ENCODE measurements at regions not wholly inside any gene's neighbourhood (a gene's known extent, or its start where the extent isn't known, plus 50 kb on each side); places are given as distances from the start of the nearest gene placed in this dataset.
"Not testable (repeated sequence)": the region's sequence is repeated elsewhere in the genome, so short reads cannot be mapped to it uniquely, and the experiment has no call there.

DNA sequence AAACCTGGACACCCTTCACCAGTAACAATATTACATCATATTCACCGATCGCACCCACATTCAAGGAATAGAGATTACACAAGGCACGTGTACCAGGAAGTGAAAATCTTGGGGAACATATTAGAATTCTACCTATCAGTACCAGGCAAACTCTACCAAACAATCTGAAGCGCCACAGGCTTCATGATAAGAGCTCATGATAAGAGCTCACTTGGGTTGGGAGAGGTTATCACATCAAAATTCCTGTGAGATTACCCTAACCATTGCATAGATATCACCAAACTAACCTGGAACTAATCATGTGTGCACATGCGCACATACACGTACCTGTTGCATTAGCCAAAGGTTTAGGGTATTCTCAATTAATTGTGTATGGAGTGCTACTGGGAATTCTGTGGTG, 1861.3 kb downstream of the PCDH9 start:
- H3K4me1 ChIP-seq (ENCODE audit: control insufficient read depth in 1 of 2, insufficient read depth in 2 of 2, low read length in 2 of 2), result no peaks in the 10 kb centered on the region
- no peaks in the 10 kb centered on the region for H3K36me3 ChIP-seq (ENCODE audit: control insufficient read depth in 1 of 2, insufficient read depth in 2 of 2, low read length in 2 of 2)

DNA sequence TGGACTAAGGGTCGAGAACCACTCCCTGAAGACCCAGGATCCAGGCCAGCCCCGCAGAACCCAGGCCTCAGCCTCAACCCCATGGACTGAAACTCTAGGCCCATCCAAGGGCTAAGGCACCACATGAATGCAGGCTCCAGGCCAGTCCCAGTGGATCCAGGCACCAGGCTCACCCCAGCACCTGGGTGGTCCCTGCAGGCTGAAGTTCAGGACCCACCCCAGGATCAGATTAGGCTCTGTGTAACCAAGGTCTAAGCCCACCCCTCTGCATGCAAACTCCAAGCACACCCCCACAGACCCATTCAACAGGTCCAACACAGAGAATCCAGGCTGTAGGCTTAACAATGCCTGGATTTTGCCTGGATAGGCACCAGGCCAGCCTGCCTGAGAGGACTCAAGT, 1876.2 kb downstream of the PCDH9 start:
- Histone ChIP-seq H3K27ac (ENCODE audit: low read length) (no peak overlapping the region), H3K9me3 (ENCODE audit: control insufficient read depth in 1 of 2, low read length in 2 of 2) (peaks cover 0 to 10% of the 10 kb centered on the region in 2 donors), H3K4me3 (ENCODE audit: low read depth in 1 of 2, low read length in 2 of 2) (no peak overlapping the region), H3K27me3 (ENCODE audit: low read depth, low read length) (no peaks in the 10 kb centered on the region), H3K4me1 (ENCODE audit: control insufficient read depth in 1 of 2, insufficient read depth in 2 of 2, low read length in 2 of 2) (no peaks in the 10 kb centered on the region), H3K36me3 (ENCODE audit: control insufficient read depth in 1 of 2, insufficient read depth in 2 of 2, low read length in 2 of 2) (no peaks in the 10 kb centered on the region)

More for the DNA sequence above, 1861.3 kb downstream of the PCDH9 start:
- no peak overlapping the region for H3K27ac ChIP-seq (ENCODE audit: low read length)
- H3K9me3 ChIP-seq (ENCODE audit: control insufficient read depth in 1 of 2, low read length in 2 of 2), result peaks cover 0 to 3% of the 10 kb centered on the region in 2 donors
- no peak overlapping the region for H3K4me3 ChIP-seq (ENCODE audit: low read depth in 1 of 2, low read length in 2 of 2)
- no peaks in the 10 kb centered on the region for H3K27me3 ChIP-seq (ENCODE audit: low read depth, low read length)

- H3K4me1 ChIP-seq (ENCODE audit: control insufficient read depth in 1 of 2, insufficient read depth in 2 of 2, low read length in 2 of 2), result not testable (repeated sequence)
These were observed 1877.0 kb downstream of the PCDH9 start for GRCh38 chr13:65353150-65353549.

GRCh38 chr13:65347420-65348030, 1882.6 kb downstream of the PCDH9 start:
- Histone ChIP-seq H3K27me3 (ENCODE audit: low read depth, low read length) (no peaks in the 10 kb centered on the region), H3K27ac (ENCODE audit: low read length) (no peak overlapping the region), H3K4me1 (ENCODE audit: control insufficient read depth in 1 of 2, insufficient read depth in 2 of 2, low read length in 2 of 2) (no peaks in the 10 kb centered on the region), H3K36me3 (ENCODE audit: control insufficient read depth in 1 of 2, insufficient read depth in 2 of 2, low read length in 2 of 2) (no peaks in the 10 kb centered on the region), H3K9me3 (ENCODE audit: control insufficient read depth in 1 of 2, low read length in 2 of 2) (peaks cover 0 to 7% of the 10 kb centered on the region in 2 donors), H3K4me3 (ENCODE audit: low read depth in 1 of 2, low read length in 2 of 2) (no peak overlapping the region)

More at GRCh38 chr13:65353150-65353549, 1877.0 kb downstream of the PCDH9 start:
- not testable (repeated sequence) for H3K27me3 ChIP-seq (ENCODE audit: low read depth, low read length); H3K9me3 ChIP-seq (ENCODE audit: control insufficient read depth in 1 of 2, low read length in 2 of 2); H3K27ac ChIP-seq (ENCODE audit: low read length); H3K4me3 ChIP-seq (ENCODE audit: low read depth in 1 of 2, low read length in 2 of 2); H3K36me3 ChIP-seq (ENCODE audit: control insufficient read depth in 1 of 2, insufficient read depth in 2 of 2, low read length in 2 of 2)

- Histone ChIP-seq H3K27ac (ENCODE audit: low read length) (no peak overlapping the region), H3K27me3 (ENCODE audit: low read depth, low read length) (no peaks in the 10 kb centered on the region), H3K9me3 (ENCODE audit: control insufficient read depth in 1 of 2, low read length in 2 of 2) (peaks cover 0 to 7% of the 10 kb centered on the region in 2 donors), H3K36me3 (ENCODE audit: control insufficient read depth in 1 of 2, insufficient read depth in 2 of 2, low read length in 2 of 2) (no peaks in the 10 kb centered on the region), H3K4me1 (ENCODE audit: control insufficient read depth in 1 of 2, insufficient read depth in 2 of 2, low read length in 2 of 2) (no peaks in the 10 kb centered on the region), H3K4me3 (ENCODE audit: low read depth in 1 of 2, low read length in 2 of 2) (no peak overlapping the region)
These were observed 1886.1 kb downstream of the PCDH9 start for GRCh38 chr13:65343898-65344663.

DNA sequence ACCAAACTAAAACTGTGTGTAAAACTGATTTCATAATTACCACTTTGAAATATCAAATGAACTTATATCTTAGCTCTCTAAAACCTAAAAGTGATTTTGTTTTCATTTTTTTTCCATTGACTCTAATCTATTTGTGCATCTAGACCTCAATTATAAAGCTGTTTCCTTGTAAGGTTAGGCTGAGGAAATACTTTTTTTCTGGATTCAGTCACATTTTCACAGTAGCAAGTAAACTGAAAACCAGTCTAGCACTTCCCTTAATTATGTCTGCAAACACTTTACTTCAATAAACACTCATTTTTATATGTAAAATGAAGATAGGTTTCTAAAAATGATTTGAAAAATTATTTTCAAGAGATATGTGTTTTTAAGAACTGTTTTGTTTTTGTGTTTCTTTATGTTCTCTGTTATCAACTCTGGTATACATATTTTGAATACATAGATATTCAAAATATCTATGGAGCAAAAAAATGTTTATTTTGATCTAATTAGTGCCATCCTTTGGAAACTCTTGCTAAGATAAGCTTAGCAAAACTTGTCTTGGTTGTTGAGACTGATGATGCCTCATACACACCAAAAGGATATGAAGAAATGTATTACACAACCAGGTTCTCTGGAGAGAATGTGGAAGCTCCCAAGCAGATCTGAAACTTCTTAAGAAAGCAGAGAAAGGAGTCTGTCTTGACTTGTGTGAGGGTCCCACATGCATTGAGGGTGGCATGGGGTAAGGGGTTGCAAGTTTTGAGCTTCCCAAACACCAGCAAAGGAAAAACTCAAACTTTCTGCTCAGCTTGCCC, 1887.4 kb downstream of the PCDH9 start:
- H3K27ac ChIP-seq (ENCODE audit: low read length), result no peak overlapping the region
- H3K4me1 ChIP-seq (ENCODE audit: control insufficient read depth in 1 of 2, insufficient read depth in 2 of 2, low read length in 2 of 2), result no peaks in the 10 kb centered on the region
- peaks cover 0 to 7% of the 10 kb centered on the region in 2 donors for H3K9me3 ChIP-seq (ENCODE audit: control insufficient read depth in 1 of 2, low read length in 2 of 2)
- no peaks in the 10 kb centered on the region for H3K27me3 ChIP-seq (ENCODE audit: low read depth, low read length)
- H3K4me3 ChIP-seq (ENCODE audit: low read depth in 1 of 2, low read length in 2 of 2), result no peak overlapping the region
- H3K36me3 ChIP-seq (ENCODE audit: control insufficient read depth in 1 of 2, insufficient read depth in 2 of 2, low read length in 2 of 2), result no peaks in the 10 kb centered on the region

- Histone ChIP-seq H3K27me3 (ENCODE audit: low read depth, low read length) (no peaks in the 10 kb centered on the region), H3K4me1 (ENCODE audit: control insufficient read depth in 1 of 2, insufficient read depth in 2 of 2, low read length in 2 of 2) (no peaks in the 10 kb centered on the region), H3K27ac (ENCODE audit: low read length) (no peak overlapping the region), H3K36me3 (ENCODE audit: control insufficient read depth in 1 of 2, insufficient read depth in 2 of 2, low read length in 2 of 2) (no peaks in the 10 kb centered on the region), H3K9me3 (ENCODE audit: control insufficient read depth in 1 of 2, low read length in 2 of 2) (no peaks in the 10 kb centered on the region), H3K4me3 (ENCODE audit: low read depth in 1 of 2, low read length in 2 of 2) (no peak overlapping the region)
These were observed 1890.9 kb downstream of the PCDH9 start for GRCh38 chr13:65339241-65339640.

- no peak overlapping the region for H3K27ac ChIP-seq (ENCODE audit: low read length)
These were observed 1893.2 kb downstream of the PCDH9 start for GRCh38 chr13:65336916-65337315.

GRCh38 chr13:65336087-65336749, 1893.9 kb downstream of the PCDH9 start:
- Histone ChIP-seq H3K36me3 (ENCODE audit: control insufficient read depth in 1 of 2, insufficient read depth in 2 of 2, low read length in 2 of 2) (no peaks in the 10 kb centered on the region), H3K27me3 (ENCODE audit: low read depth, low read length) (no peaks in the 10 kb centered on the region), H3K4me1 (ENCODE audit: control insufficient read depth in 1 of 2, insufficient read depth in 2 of 2, low read length in 2 of 2) (no peaks in the 10 kb centered on the region), H3K9me3 (ENCODE audit: control insufficient read depth in 1 of 2, low read length in 2 of 2) (no peaks in the 10 kb centered on the region), H3K27ac (ENCODE audit: low read length) (no peak overlapping the region), H3K4me3 (ENCODE audit: low read depth in 1 of 2, low read length in 2 of 2) (no peak overlapping the region)

More at GRCh38 chr13:65336916-65337315, 1893.2 kb downstream of the PCDH9 start:
- no peaks in the 10 kb centered on the region for H3K4me1 ChIP-seq (ENCODE audit: control insufficient read depth in 1 of 2, insufficient read depth in 2 of 2, low read length in 2 of 2)
- H3K9me3 ChIP-seq (ENCODE audit: control insufficient read depth in 1 of 2, low read length in 2 of 2), result no peaks in the 10 kb centered on the region
- H3K4me3 ChIP-seq (ENCODE audit: low read depth in 1 of 2, low read length in 2 of 2), result no peak overlapping the region
- no peaks in the 10 kb centered on the region for H3K27me3 ChIP-seq (ENCODE audit: low read depth, low read length)
- H3K36me3 ChIP-seq (ENCODE audit: control insufficient read depth in 1 of 2, insufficient read depth in 2 of 2, low read length in 2 of 2), result no peaks in the 10 kb centered on the region

DNA sequence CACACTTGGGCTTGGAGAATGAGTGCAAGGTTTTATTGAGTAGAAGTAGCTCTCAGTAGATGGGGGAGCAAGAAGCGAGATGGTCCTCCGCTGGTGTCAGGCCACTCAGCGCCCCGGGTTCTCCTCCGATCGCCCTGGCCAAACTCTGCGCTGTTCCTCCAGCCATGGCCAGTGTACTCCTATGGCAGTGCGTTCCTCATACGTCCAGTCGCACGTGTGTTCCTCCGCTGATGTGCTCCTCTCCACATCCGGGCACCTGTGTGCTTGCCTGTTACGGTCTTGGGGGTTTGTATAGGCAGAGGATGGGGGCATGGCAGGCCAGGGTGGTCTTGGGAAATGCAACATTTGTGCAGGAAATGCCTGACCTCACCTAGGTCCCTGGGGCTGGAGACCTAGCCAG, 1899.4 kb downstream of the PCDH9 start:
- Histone ChIP-seq H3K27ac (ENCODE audit: low read length) (no peak overlapping the region), H3K27me3 (ENCODE audit: low read depth, low read length) (no peaks in the 10 kb centered on the region), H3K4me3 (ENCODE audit: low read depth in 1 of 2, low read length in 2 of 2) (no peak overlapping the region), H3K4me1 (ENCODE audit: control insufficient read depth in 1 of 2, insufficient read depth in 2 of 2, low read length in 2 of 2) (no peaks in the 10 kb centered on the region), H3K36me3 (ENCODE audit: control insufficient read depth in 1 of 2, insufficient read depth in 2 of 2, low read length in 2 of 2) (no peaks in the 10 kb centered on the region), H3K9me3 (ENCODE audit: control insufficient read depth in 1 of 2, low read length in 2 of 2) (no peaks in the 10 kb centered on the region)

GRCh38 chr13:65330287-65330686, 1899.8 kb downstream of the PCDH9 start:
- no peak overlapping the region for H3K4me3 ChIP-seq (ENCODE audit: low read depth in 1 of 2, low read length in 2 of 2)
- no peaks in the 10 kb centered on the region for H3K27me3 ChIP-seq (ENCODE audit: low read depth, low read length)
- no peak overlapping the region for H3K27ac ChIP-seq (ENCODE audit: low read length)
- no peaks in the 10 kb centered on the region for H3K4me1 ChIP-seq (ENCODE audit: control insufficient read depth in 1 of 2, insufficient read depth in 2 of 2, low read length in 2 of 2)
- no peaks in the 10 kb centered on the region for H3K9me3 ChIP-seq (ENCODE audit: control insufficient read depth in 1 of 2, low read length in 2 of 2)
- no peaks in the 10 kb centered on the region for H3K36me3 ChIP-seq (ENCODE audit: control insufficient read depth in 1 of 2, insufficient read depth in 2 of 2, low read length in 2 of 2)

Measured in muscle layer of duodenum (tissue), 2 donors.